ENCODE measurements at regions not wholly inside any gene's neighbourhood (a gene's known extent, or its start where the extent isn't known, plus 50 kb on each side); places are given as distances from the start of the nearest gene placed in this dataset.

GRCh38 chr21:31457675-31458074, 113.6 kb upstream of the TIAM1 start:
- H3K27ac ChIP-seq = no peak overlapping the region
- TF ChIP-seq ZFX (IDR thresholded peaks at IDR 0.05) (no peak), CTCF (conservative IDR thresholded peaks at IDR 0.05) (no peak; the same call in 1 of the 2 replicates)

GRCh38 chr21:31456201-31456600, 112.1 kb upstream of the TIAM1 start:
- TF ChIP-seq ZFX (IDR thresholded peaks at IDR 0.05) (no peak), CTCF (conservative IDR thresholded peaks at IDR 0.05) (no peak)
- H3K27ac ChIP-seq = no peak overlapping the region

- no peak overlapping the region for H3K27ac ChIP-seq
- TF ChIP-seq CTCF (conservative IDR thresholded peaks at IDR 0.05) = no peak
Measured at GRCh38 chr21:31455506-31455905, 111.4 kb upstream of the TIAM1 start.

- no peak overlapping the region for H3K27ac ChIP-seq
- TF ChIP-seq CTCF (conservative IDR thresholded peaks at IDR 0.05) (no peak), ZFX (IDR thresholded peaks at IDR 0.05) (no peak)
Measured at GRCh38 chr21:31450980-31451379, 106.9 kb upstream of the TIAM1 start.

GRCh38 chr21:31449921-31450535, 106.0 kb upstream of the TIAM1 start:
- no peak overlapping the region for H3K27ac ChIP-seq
- TF ChIP-seq ZFX (IDR thresholded peaks at IDR 0.05) (no peak), CTCF (conservative IDR thresholded peaks at IDR 0.05) (no peak)

- no peak overlapping the region for H3K27ac ChIP-seq
- TF ChIP-seq CTCF (conservative IDR thresholded peaks at IDR 0.05) (no peak), ZFX (IDR thresholded peaks at IDR 0.05) (no peak)
Measured at GRCh38 chr21:31448496-31448895, 104.4 kb upstream of the TIAM1 start.

- H3K27ac ChIP-seq = no peak overlapping the region
- TF ChIP-seq CTCF (conservative IDR thresholded peaks at IDR 0.05) = no peak
- TF ChIP-seq ZFX (IDR thresholded peaks at IDR 0.05) = no peak
Measured at GRCh38 chr21:31447505-31447904, 103.4 kb upstream of the TIAM1 start.

Data from C4-2B (cell line).